MCF 10A (cell line): ENCODE measurements at regions not wholly inside any gene's neighbourhood (a gene's known extent, or its start where the extent isn't known, plus 50 kb on each side); places are given as distances from the start of the nearest gene placed in this dataset.

Experiments
- BruUV-seq: library from RNA; stranded (reverse); fragments of 400-500 nt; replicated peaks from 2 replicates; lab custom pipeline; 2021; lab: Mats Ljungman, UMichigan
- CTCF ChIA-PET: fragments of 300-600 bp; sonication (Branson Sonifier 250); formaldehyde crosslinking; extraction: SDS; loops from one replicate; lab custom pipeline; 2021; ENCODE audit warnings: antibody characterized with exemption, inconsistent platforms; lab: Yijun Ruan, JAX
- POLR2A ChIA-PET: fragments of 300-600, 350-650 bp; sonication (Branson Sonifier 250); formaldehyde crosslinking; extraction: SDS; loops from one replicate; lab custom pipeline; 2020; ENCODE audit warnings: antibody characterized with exemption, inconsistent platforms; lab: Yijun Ruan, JAX
- DNase-seq: peaks from one replicate; pipeline ENCODE4 v3.0.0-alpha.2; 2018; ENCODE audit not compliant: unreplicated experiment
- H3K27ac Mint-ChIP-seq: one replicate; pipeline ENCODE4 v1.8.0; 2022; ENCODE audit warnings: mild to moderate bottlenecking, low read depth, mixed read lengths; ENCODE audit not compliant: unreplicated experiment
- H3K27me3 Mint-ChIP-seq: one replicate; pipeline ENCODE4 v1.8.0; 2022; ENCODE audit warnings: mixed read lengths; ENCODE audit not compliant: insufficient read depth, unreplicated experiment
- H3K36me3 Mint-ChIP-seq: one replicate; pipeline ENCODE4 v1.8.0; 2022; ENCODE audit warnings: mild to moderate bottlenecking, moderate library complexity, mixed read lengths; ENCODE audit not compliant: insufficient read depth, unreplicated experiment
- H3K4me1 Mint-ChIP-seq: one replicate; pipeline ENCODE4 v1.8.0; 2022; ENCODE audit warnings: mixed read lengths; ENCODE audit not compliant: insufficient read depth, unreplicated experiment
- H3K4me3 Mint-ChIP-seq: one replicate; pipeline ENCODE4 v1.8.0; 2022; ENCODE audit warnings: mild to moderate bottlenecking, moderate library complexity, mixed read lengths; ENCODE audit not compliant: unreplicated experiment
- H3K9me3 Mint-ChIP-seq: one replicate; pipeline ENCODE4 v1.8.0; 2022; ENCODE audit warnings: mixed read lengths; ENCODE audit not compliant: unreplicated experiment
- CTCF ChIP-seq: fragments of 200-600 bp; IDR thresholded peaks from one replicate; pipeline ENCODE4 v1.8.0; 2022; ENCODE audit warnings: antibody characterized with exemption, mild to moderate bottlenecking; ENCODE audit not compliant: unreplicated experiment
- intact Hi-C: fragments of 100-400 bp; cut with micrococcal nuclease; formaldehyde crosslinking; loops from 2 replicates; pipeline ENCODE4 v1.14.1; 2022

- H3K27me3 Mint-ChIP-seq, result no peaks in the 10 kb centered on the region
- CTCF ChIA-PET, result no interaction called here
- DNase-seq, result no peak
- H3K4me1 Mint-ChIP-seq, result no peaks in the 10 kb centered on the region
- POLR2A ChIA-PET, result no interaction called here
- H3K9me3 Mint-ChIP-seq, result peaks cover 28% of the 10 kb centered on the region
- H3K36me3 Mint-ChIP-seq, result no peaks in the 10 kb centered on the region
- no peak overlapping the region for H3K4me3 Mint-ChIP-seq
- no peak overlapping the region for H3K27ac Mint-ChIP-seq
- no TSS peak for BruUV-seq
- no peak for TF ChIP-seq CTCF
- intact Hi-C loops, result no loop called here
Observed at GRCh38 chr1:4880626-4881025, 226.2 kb downstream of the AJAP1 start.

- no peak overlapping the region for H3K4me3 Mint-ChIP-seq
- ChIA-PET CTCF (no interaction called here), POLR2A (interaction anchor here (0.6 kb wide), 1 partner anchor 9 kb away, joined by 4 read pairs; no protein-coding TSS in a partner anchor)
- H3K36me3 Mint-ChIP-seq, result no peaks in the 10 kb centered on the region
- TF ChIP-seq CTCF, result no peak
- no peaks in the 10 kb centered on the region for H3K4me1 Mint-ChIP-seq
- H3K9me3 Mint-ChIP-seq, result peaks cover 12% of the 10 kb centered on the region
- H3K27me3 Mint-ChIP-seq, result no peaks in the 10 kb centered on the region
- no peak overlapping the region for H3K27ac Mint-ChIP-seq
- intact Hi-C loops, result no loop called here
- no TSS peak for BruUV-seq
- no peak for DNase-seq
Observed at GRCh38 chr1:4877426-4877825, 223.0 kb downstream of the AJAP1 start.

GRCh38 chr1:4871373-4871772, 217.0 kb downstream of the AJAP1 start:
- Mint-ChIP-seq H3K4me1 (no peaks in the 10 kb centered on the region), H3K27me3 (no peaks in the 10 kb centered on the region), H3K36me3 (peaks cover 5% of the 10 kb centered on the region), H3K27ac (no peak overlapping the region), H3K4me3 (no peak overlapping the region), H3K9me3 (peaks cover 24% of the 10 kb centered on the region)
- BruUV-seq, result no TSS peak
- ChIA-PET CTCF (no interaction called here), POLR2A (no interaction called here)
- no peak for TF ChIP-seq CTCF
- intact Hi-C loops, result no loop called here
- DNase-seq, result no peak

- no peak for TF ChIP-seq CTCF
- H3K27ac Mint-ChIP-seq, result no peak overlapping the region
- no peak for DNase-seq
- no peak overlapping the region for H3K4me3 Mint-ChIP-seq
- peaks cover 31% of the 10 kb centered on the region for H3K9me3 Mint-ChIP-seq
- ChIA-PET POLR2A (interaction anchor here (0.6 kb wide), 1 partner anchor 9 kb away, joined by 4 read pairs; no protein-coding TSS in a partner anchor), CTCF (interaction anchor here (0.7 kb wide), 1 partner anchor 699 kb away, joined by 3 read pairs; no protein-coding TSS in a partner anchor)
- H3K4me1 Mint-ChIP-seq, result no peaks in the 10 kb centered on the region
- BruUV-seq, result no TSS peak
- peaks cover 5% of the 10 kb centered on the region for H3K36me3 Mint-ChIP-seq
- no peaks in the 10 kb centered on the region for H3K27me3 Mint-ChIP-seq
- intact Hi-C loops, result no loop called here
Observed at GRCh38 chr1:4868521-4868920, 214.1 kb downstream of the AJAP1 start.
